GM18907 (cell line): ENCODE measurements at regions not wholly inside any gene's neighbourhood (a gene's known extent, or its start where the extent isn't known, plus 50 kb on each side); places are given as distances from the start of the nearest gene placed in this dataset.

Source experiments
- ATAC-seq: cut with Tn5 transposase; IDR thresholded peaks from one replicate; pipeline ENCODE4 v1.9.1; 2021; ENCODE audit warnings: mild to moderate bottlenecking, moderate library complexity; ENCODE audit not compliant: unreplicated experiment

- no peak for ATAC-seq
Measured at GRCh38 chr5:97666783-97667182, 483.7 kb upstream of the RIOK2 start.

GRCh38 chr5:97670447-97670846, 487.4 kb upstream of the RIOK2 start:
- ATAC-seq: no peak

GRCh38 chr5:97676608-97677007, 493.6 kb upstream of the RIOK2 start:
- no peak for ATAC-seq

GRCh38 chr5:97694091-97694490, 511.0 kb upstream of the RIOK2 start:
- no peak for ATAC-seq

GRCh38 chr5:97714424-97714823, 531.4 kb upstream of the RIOK2 start:
- no peak for ATAC-seq

- ATAC-seq: no peak
Measured at GRCh38 chr5:97726106-97726505, 543.1 kb upstream of the RIOK2 start.

GRCh38 chr5:97728920-97729319, 545.9 kb upstream of the RIOK2 start:
- no peak for ATAC-seq

GRCh38 chr5:97729938-97730337, 546.9 kb upstream of the RIOK2 start:
- ATAC-seq: no peak

- no peak for ATAC-seq
Measured at GRCh38 chr5:97735209-97735608, 552.2 kb upstream of the RIOK2 start.

- ATAC-seq: no peak
Measured at GRCh38 chr5:97737608-97738007, 554.6 kb upstream of the RIOK2 start.

- no peak for ATAC-seq
Measured at GRCh38 chr5:97745817-97746216, 562.8 kb upstream of the RIOK2 start.

- no peak for ATAC-seq
Measured at GRCh38 chr5:97750576-97750975, 567.5 kb upstream of the RIOK2 start.

- ATAC-seq: no peak
Measured at GRCh38 chr5:97751540-97751939, 568.5 kb upstream of the RIOK2 start.

- ATAC-seq: no peak
Measured at GRCh38 chr5:97752871-97753270, 569.8 kb upstream of the RIOK2 start.

- ATAC-seq: no peak
Measured at GRCh38 chr5:97762483-97762882, 579.4 kb upstream of the RIOK2 start.

GRCh38 chr5:97764700-97765099, 581.7 kb upstream of the RIOK2 start:
- no peak for ATAC-seq

- ATAC-seq: no peak
Measured at GRCh38 chr5:97778451-97778850, 595.4 kb upstream of the RIOK2 start.

- ATAC-seq: no peak
Measured at GRCh38 chr5:97788369-97788768, 605.3 kb upstream of the RIOK2 start.

GRCh38 chr5:97797994-97798451, 615.0 kb upstream of the RIOK2 start:
- no peak for ATAC-seq

GRCh38 chr5:97801461-97801860, 618.4 kb upstream of the RIOK2 start:
- ATAC-seq: no peak

- ATAC-seq: no peak
Measured at GRCh38 chr5:97820138-97820537, 637.1 kb upstream of the RIOK2 start.

- ATAC-seq: no peak
Measured at GRCh38 chr5:97832645-97833296, 649.7 kb upstream of the RIOK2 start.

- ATAC-seq: no peak
Measured at GRCh38 chr5:97834561-97834960, 651.5 kb upstream of the RIOK2 start.
